ENCODE measurements at regions not wholly inside any gene's neighbourhood (a gene's known extent, or its start where the extent isn't known, plus 50 kb on each side); places are given as distances from the start of the nearest gene placed in this dataset.

DNA sequence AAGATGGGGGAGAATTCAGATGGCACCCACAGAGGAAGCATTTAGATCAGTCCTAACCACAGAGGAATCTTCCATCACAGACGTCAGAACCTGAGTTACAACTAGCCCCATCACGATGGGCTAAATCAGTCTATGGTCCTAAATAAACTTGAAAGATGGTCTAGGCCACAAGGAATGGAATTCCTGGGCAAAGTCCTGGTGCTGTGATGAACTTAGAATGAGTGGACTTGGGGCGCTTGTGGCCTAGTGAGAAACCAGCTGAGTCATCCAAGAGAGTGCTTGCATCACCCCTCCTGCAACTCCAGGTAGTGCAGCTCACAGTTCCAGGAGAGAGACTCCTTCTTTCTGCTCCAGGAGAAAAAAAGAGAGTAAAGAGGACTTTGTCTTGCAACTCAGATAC is 722.9 kb upstream of the RGMB start:
- TF ChIP-seq CTCF (IDR thresholded peaks at IDR 0.05) (no peak), POLR2AphosphoS5 (IDR thresholded peaks at IDR 0.05) (no peak)
